H9 (cell line): ENCODE measurements at regions not wholly inside any gene's neighbourhood (a gene's known extent, or its start where the extent isn't known, plus 50 kb on each side); places are given as distances from the start of the nearest gene placed in this dataset.

ENCODE experiments used
- DNase-seq: peaks from one replicate; pipeline ENCODE4 v3.0.0-alpha.2; 2017
- H2AFZ ChIP-seq: one replicate; pipeline ENCODE4 v1.6.1; 2013; ENCODE audit warnings: mild to moderate bottlenecking, low read length, control low read depth, moderate library complexity
- H2AK5ac ChIP-seq: 2 replicates; pipeline ENCODE4 v1.6.1; 2013; ENCODE audit warnings: low read length, control low read depth, mixed read lengths; ENCODE audit not compliant: insufficient read length
- H2BK120ac ChIP-seq: one replicate; pipeline ENCODE4 v1.6.1; 2013; ENCODE audit warnings: low read depth, mild to moderate bottlenecking, low read length, control low read depth, inconsistent platforms; ENCODE audit not compliant: poor library complexity, severe bottlenecking
- H2BK12ac ChIP-seq: 2 replicates; pipeline ENCODE4 v1.6.1; 2013; ENCODE audit warnings: low read length, control low read depth, mixed read lengths, low read depth; ENCODE audit not compliant: insufficient read length
- H2BK15ac ChIP-seq: 2 replicates; pipeline ENCODE4 v1.6.1; 2013; ENCODE audit warnings: low read depth, low read length, control low read depth
- H2BK20ac ChIP-seq: one replicate; pipeline ENCODE4 v1.6.1; 2013; ENCODE audit warnings: low read depth, mild to moderate bottlenecking, low read length, control low read depth, inconsistent platforms; ENCODE audit not compliant: poor library complexity, severe bottlenecking
- H2BK5ac ChIP-seq: 2 replicates; pipeline ENCODE4 v1.6.1; 2013; ENCODE audit warnings: low read length, control low read depth, mixed read lengths; ENCODE audit not compliant: insufficient read length
- H3K14ac ChIP-seq: 2 replicates; pipeline ENCODE4 v1.6.1; 2013; ENCODE audit warnings: low read length, control low read depth; ENCODE audit not compliant: insufficient read depth
- H3K18ac ChIP-seq: 2 replicates; pipeline ENCODE4 v1.6.1; 2013; ENCODE audit warnings: low read depth, mild to moderate bottlenecking, mixed read lengths, low read length, control low read depth; ENCODE audit not compliant: insufficient read length
- H3K23ac ChIP-seq: 2 replicates; pipeline ENCODE4 v1.6.1; 2013; ENCODE audit warnings: low read length, control low read depth, mixed read lengths, low read depth; ENCODE audit not compliant: insufficient read length
- H3K23me2 ChIP-seq: 2 replicates; pipeline ENCODE4 v1.6.1; 2013; ENCODE audit warnings: low read depth, mild to moderate bottlenecking, mixed read lengths, low read length, control low read depth; ENCODE audit not compliant: insufficient read length, poor library complexity, severe bottlenecking
- H3K27ac ChIP-seq: 2 replicates; pipeline ENCODE4 v1.5.1; 2013; ENCODE audit warnings: low read length, control low read depth, mixed read lengths, low read depth; ENCODE audit not compliant: insufficient read length
- H3K27me3 ChIP-seq: 2 replicates; pipeline ENCODE4 v1.6.1; 2013; ENCODE audit warnings: low read length, control low read depth, inconsistent platforms; ENCODE audit not compliant: insufficient read depth
- H3K4ac ChIP-seq: 2 replicates; pipeline ENCODE4 v1.6.1; 2013; ENCODE audit warnings: low read depth, mild to moderate bottlenecking, control low read depth, inconsistent platforms, low read length, moderate library complexity
- H3K4me1 ChIP-seq: 2 replicates; pipeline ENCODE4 v1.6.1; 2013; ENCODE audit warnings: low read length, control low read depth, inconsistent platforms; ENCODE audit not compliant: insufficient read depth
- H3K4me2 ChIP-seq: 2 replicates; pipeline ENCODE4 v1.6.1; 2013; ENCODE audit warnings: low read length, control low read depth, mixed read lengths; ENCODE audit not compliant: insufficient read length, insufficient read depth
- H3K56ac ChIP-seq: 2 replicates; pipeline ENCODE4 v1.6.1; 2013; ENCODE audit warnings: low read depth, mild to moderate bottlenecking, mixed read lengths, low read length, control low read depth; ENCODE audit not compliant: insufficient read length
- H3K79me1 ChIP-seq: 2 replicates; pipeline ENCODE4 v1.6.1; 2013; ENCODE audit warnings: low read depth, mild to moderate bottlenecking, moderate library complexity, low read length, control low read depth, inconsistent platforms; ENCODE audit not compliant: insufficient read depth, poor library complexity, severe bottlenecking
- H3K79me2 ChIP-seq: 2 replicates; pipeline ENCODE4 v1.6.1; 2013; ENCODE audit warnings: low read length, control low read depth, inconsistent platforms; ENCODE audit not compliant: insufficient read depth
- H3K9ac ChIP-seq: 2 replicates; pipeline ENCODE4 v1.6.1; 2013; ENCODE audit warnings: low read length, control low read depth, mixed read lengths; ENCODE audit not compliant: insufficient read length; ENCODE audit errors: extremely low read depth
- H3K9me3 ChIP-seq: one replicate; pipeline ENCODE4 v1.6.1; 2013; ENCODE audit warnings: low read depth, low read length, inconsistent platforms; ENCODE audit not compliant: control insufficient read depth
- H3T11ph ChIP-seq: one replicate; pipeline ENCODE4 v1.6.1; 2013; ENCODE audit warnings: mild to moderate bottlenecking, low read length, control low read depth, inconsistent platforms
- H4K20me1 ChIP-seq: one replicate; pipeline ENCODE4 v1.6.1; 2013; ENCODE audit not compliant: control insufficient read depth, insufficient read length, insufficient read depth
- H4K5ac ChIP-seq: 2 replicates; pipeline ENCODE4 v1.6.1; 2013; ENCODE audit warnings: low read depth, mild to moderate bottlenecking, mixed read lengths, low read length, control low read depth; ENCODE audit not compliant: insufficient read length
- H4K8ac ChIP-seq: replicated peaks from 2 replicates; pipeline ENCODE4 v1.6.1; 2013; ENCODE audit warnings: low read length, control low read depth, mixed read lengths, low read depth; ENCODE audit not compliant: insufficient read length
- H4K91ac ChIP-seq: 2 replicates; pipeline ENCODE4 v1.6.1; 2013; ENCODE audit warnings: low read depth, mild to moderate bottlenecking, moderate library complexity, mixed read lengths, low read length, control low read depth; ENCODE audit not compliant: insufficient read length
- H3K27ac Mint-ChIP-seq, 3 experiments: 2 replicates in 2 of 3; 3 replicates in 1 of 3; pipeline ENCODE4 v1.8.0; 2020 to 2021; ENCODE audit warnings: mixed read lengths in 3 of 3, mild to moderate bottlenecking in 1 of 3, moderate library complexity in 1 of 3
- H3K27me3 Mint-ChIP-seq: 2 replicates; pipeline ENCODE4 v1.8.0; 2021; ENCODE audit warnings: low read depth, mild to moderate bottlenecking, moderate library complexity, mixed read lengths
- H3K36me3 Mint-ChIP-seq, 3 experiments: 2 replicates in 2 of 3; 3 replicates in 1 of 3; pipeline ENCODE4 v1.8.0; 2020 to 2021; ENCODE audit warnings: low read depth in 3 of 3, mixed read lengths in 3 of 3; ENCODE audit not compliant: insufficient read depth in 1 of 3
- H3K4me1 Mint-ChIP-seq, 2 experiments: 2 replicates each; pipeline ENCODE4 v1.8.0; 2020; ENCODE audit warnings: mixed read lengths in 2 of 2
- H3K4me3 Mint-ChIP-seq, 2 experiments: 2 replicates in 1 of 2; 3 replicates in 1 of 2; pipeline ENCODE4 v1.8.0; 2020 to 2021; ENCODE audit warnings: mild to moderate bottlenecking in 2 of 2, mixed read lengths in 2 of 2, moderate library complexity in 1 of 2
- H3K9me3 Mint-ChIP-seq, 2 experiments: 2 replicates in 1 of 2; 3 replicates in 1 of 2; pipeline ENCODE4 v1.8.0; 2020; ENCODE audit warnings: mild to moderate bottlenecking in 2 of 2, mixed read lengths in 2 of 2, moderate library complexity in 1 of 2
- WGBS: extraction: QIAGEN DNeasy Blood & Tissue Kit; methylation state at CpG from one replicate; pipeline ENCODE4 v1.1.7; 2013; ENCODE audit warnings: missing lambda C conversion rate, low lambda C conversion rate, mixed read lengths; ENCODE audit not compliant: insufficient read length; ENCODE audit errors: extremely low coverage; 5-methylcytosine and 5-hydroxymethylcytosine counted together
- TF ChIP-seq, protein P1 (sequence below): fragments of 200-600 bp; sonication (generic); conservative IDR thresholded peaks from 3 replicates; pipeline ENCODE4 v1.8.0; 2021; ENCODE audit warnings: antibody characterized with exemption, mild to moderate bottlenecking

DNA sequence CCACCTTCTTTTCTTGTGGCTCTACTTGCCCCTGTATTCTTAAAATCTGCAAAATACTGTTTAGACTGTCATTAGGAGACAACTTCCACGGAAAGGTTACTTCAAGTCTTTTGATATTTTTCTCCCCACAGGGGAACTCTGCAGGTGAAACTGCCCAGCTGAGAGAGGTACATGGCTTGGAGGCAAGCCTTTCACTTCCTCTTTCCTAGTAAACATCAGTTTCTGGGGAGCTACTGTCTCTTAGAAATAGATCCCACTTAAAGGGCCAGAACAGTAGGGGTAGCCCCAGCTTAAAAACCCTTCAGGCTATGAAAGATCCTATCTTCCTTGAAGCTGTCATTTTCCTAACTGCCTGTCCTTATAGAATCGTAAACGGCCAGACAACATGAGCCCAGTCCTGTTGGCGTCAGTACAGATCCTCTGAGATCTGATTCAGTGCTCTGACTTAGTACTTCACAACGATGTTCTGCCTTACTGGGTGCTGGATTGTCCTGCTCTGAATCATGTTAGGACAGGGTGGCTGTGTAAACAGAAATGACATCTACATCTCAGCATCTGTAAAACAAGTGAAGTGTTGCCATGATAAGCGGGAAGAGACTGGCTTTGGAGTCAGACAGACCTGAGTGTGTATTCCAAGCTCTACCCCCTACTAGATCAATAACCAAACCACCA lies 102.1 kb downstream of the ITIH6 start:
- Histone ChIP-seq H3K4ac (no peak overlapping the region), H3K56ac (no peak overlapping the region), H3K79me1 (no peaks in the 10 kb centered on the region), H3K27ac (no peak overlapping the region), H2BK12ac (no peak overlapping the region), H4K5ac (no peak overlapping the region), H2BK20ac (no peak overlapping the region), H2AK5ac (no peak overlapping the region), H3K27me3 (no peaks in the 10 kb centered on the region), H3K4me2 (no peak overlapping the region), H4K20me1 (no peaks in the 10 kb centered on the region), H3K23me2 (no peaks in the 10 kb centered on the region), H3K23ac (no peak overlapping the region), H2BK15ac (no peak overlapping the region), H4K8ac (no peak overlapping the region), H3K18ac (no peak overlapping the region), H3K9me3 (peaks cover 20% of the 10 kb centered on the region), H2AFZ (no peak overlapping the region), H3K79me2 (no peaks in the 10 kb centered on the region), H2BK120ac (no peak overlapping the region), H4K91ac (no peak overlapping the region), H3K4me1 (no peaks in the 10 kb centered on the region), H3K9ac (no peak overlapping the region), H3K14ac (no peak overlapping the region), H3T11ph (no peak overlapping the region), H2BK5ac (no peak overlapping the region)
- Mint-ChIP-seq H3K36me3 (peaks cover 0 to 6% (median 0%) of the 10 kb centered on the region in 3 experiments; a peak in 2 of 7 replicates), H3K4me1 (no peaks in the 10 kb centered on the region), H3K9me3 (peaks cover 70 to 73% of the 10 kb centered on the region in 2 experiments), H3K27ac (no peak overlapping the region), H3K27me3 (no peaks in the 10 kb centered on the region; the same call in 1 of the 2 replicates), H3K4me3 (no peak overlapping the region)
- TF ChIP-seq, protein P1, sequence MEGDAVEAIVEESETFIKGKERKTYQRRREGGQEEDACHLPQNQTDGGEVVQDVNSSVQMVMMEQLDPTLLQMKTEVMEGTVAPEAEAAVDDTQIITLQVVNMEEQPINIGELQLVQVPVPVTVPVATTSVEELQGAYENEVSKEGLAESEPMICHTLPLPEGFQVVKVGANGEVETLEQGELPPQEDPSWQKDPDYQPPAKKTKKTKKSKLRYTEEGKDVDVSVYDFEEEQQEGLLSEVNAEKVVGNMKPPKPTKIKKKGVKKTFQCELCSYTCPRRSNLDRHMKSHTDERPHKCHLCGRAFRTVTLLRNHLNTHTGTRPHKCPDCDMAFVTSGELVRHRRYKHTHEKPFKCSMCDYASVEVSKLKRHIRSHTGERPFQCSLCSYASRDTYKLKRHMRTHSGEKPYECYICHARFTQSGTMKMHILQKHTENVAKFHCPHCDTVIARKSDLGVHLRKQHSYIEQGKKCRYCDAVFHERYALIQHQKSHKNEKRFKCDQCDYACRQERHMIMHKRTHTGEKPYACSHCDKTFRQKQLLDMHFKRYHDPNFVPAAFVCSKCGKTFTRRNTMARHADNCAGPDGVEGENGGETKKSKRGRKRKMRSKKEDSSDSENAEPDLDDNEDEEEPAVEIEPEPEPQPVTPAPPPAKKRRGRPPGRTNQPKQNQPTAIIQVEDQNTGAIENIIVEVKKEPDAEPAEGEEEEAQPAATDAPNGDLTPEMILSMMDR = no peak
- WGBS = no CpG with 5 or more reads among the region's 6 CpGs
- no peak for DNase-seq
